NCI-H510A (cell line): ENCODE measurements at regions not wholly inside any gene's neighbourhood (a gene's known extent, or its start where the extent isn't known, plus 50 kb on each side); places are given as distances from the start of the nearest gene placed in this dataset.
"Not testable (repeated sequence)": the region's sequence is repeated elsewhere in the genome, so short reads cannot be mapped to it uniquely, and the experiment has no call there.

Experiments used
- DNase-seq: peaks from one replicate; lab custom pipeline; 2025; lab: John Stamatoyannopoulos, UW

DNA sequence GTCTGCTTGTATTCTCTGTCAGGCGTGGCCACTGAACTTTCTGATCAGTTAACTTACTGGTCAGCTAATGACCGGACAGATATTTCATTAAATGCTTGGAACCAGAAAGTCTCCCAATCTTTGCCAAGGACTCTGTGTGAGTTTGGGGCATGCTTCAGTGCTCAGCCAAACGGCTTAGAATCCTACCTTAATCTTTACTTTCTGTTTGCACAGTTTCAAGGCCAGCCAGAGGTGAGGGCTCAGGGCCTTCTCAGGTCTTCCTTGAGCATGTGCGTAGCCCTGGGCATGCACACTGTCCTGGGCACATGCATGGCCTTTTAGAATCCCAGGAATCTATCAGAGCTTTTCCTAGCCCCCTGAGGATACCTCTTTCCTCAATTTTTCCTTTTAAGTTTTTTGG is 230.1 kb downstream of the RAB11FIP4 start:
- no peak for DNase-seq

DNA sequence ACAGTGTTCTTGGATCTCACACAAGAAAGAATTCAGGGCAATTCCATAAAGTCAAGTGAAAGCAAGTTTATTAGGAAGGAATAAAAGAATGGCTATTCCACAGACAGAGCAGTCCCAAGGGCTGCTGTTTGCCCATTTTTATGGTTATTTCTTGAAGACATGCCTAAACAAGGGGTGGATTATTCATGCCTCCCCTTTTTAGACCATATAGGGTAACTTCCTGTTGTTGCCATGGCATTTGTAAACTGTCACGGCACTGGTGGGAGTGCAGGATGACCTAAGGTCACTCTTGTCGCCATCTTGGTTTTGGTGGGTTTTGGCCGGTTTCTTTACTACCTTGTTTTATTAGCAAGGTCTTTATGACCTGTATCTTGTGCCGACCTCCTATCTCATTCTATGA is 219.6 kb downstream of the RAB11FIP4 start:
- not testable (repeated sequence) for DNase-seq

DNA sequence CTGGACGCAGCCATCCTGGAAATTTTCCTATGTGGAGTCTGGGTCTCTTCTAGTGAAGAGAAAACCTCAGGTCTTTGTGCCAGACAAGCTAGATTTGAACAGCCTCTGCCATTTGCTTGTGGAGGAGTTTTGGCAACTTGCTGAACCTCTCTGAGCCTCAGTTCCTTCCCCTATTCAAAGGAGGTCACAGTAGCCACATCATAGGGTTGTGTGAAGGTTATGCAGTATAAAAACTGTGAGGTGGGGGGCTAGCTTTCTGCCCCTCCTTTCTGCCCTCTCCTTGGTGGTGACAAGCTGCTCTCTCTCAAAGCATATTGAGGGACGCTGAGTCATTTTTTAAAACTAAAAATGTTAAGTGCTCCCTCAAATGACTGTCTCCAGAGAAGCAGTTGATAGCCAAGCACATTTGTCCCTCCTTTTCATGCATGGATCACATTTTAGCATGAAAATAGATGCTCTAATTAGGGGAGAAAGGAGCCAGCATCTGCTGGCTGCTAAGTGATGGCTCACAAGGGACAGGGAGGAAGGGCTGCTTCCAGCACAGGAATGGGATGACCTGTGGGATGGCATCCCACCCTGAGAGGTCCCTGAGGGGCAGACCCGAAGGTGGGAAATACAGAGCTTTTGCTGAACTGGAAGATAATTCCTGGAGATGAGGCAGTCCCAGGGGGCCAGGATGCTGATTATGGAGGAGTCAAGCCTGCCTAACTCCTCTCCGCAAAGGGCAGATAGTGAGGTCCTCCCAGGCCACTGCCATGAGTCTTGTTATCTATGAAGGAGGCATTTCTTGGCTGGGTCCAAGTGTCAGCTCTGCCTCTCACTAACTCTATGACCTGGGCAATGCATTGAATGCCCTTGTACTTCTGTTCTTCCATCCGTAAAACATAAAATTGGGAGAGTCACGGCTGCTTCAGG is 218.8 kb downstream of the RAB11FIP4 start:
- no peak for DNase-seq

DNA sequence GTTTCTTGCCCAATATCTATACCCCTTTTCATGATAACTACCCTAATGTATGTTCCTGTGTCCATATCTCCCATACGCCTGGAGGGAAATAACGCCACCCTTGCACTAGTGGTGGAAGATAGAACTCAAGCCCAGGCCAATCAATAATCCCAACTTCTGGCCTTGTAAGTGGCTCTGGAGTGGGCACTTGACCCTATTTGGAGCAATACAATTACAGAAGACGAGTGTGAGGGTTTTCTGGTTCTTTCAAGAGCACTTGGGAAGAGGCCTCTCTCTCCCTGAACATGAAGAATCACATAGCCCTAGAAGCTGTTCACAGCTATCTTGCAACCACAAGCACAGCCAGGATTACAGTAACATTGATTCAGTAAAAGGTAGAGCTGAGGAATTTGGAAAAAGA is 217.9 kb downstream of the RAB11FIP4 start:
- DNase-seq = peak; percentile 58

DNA sequence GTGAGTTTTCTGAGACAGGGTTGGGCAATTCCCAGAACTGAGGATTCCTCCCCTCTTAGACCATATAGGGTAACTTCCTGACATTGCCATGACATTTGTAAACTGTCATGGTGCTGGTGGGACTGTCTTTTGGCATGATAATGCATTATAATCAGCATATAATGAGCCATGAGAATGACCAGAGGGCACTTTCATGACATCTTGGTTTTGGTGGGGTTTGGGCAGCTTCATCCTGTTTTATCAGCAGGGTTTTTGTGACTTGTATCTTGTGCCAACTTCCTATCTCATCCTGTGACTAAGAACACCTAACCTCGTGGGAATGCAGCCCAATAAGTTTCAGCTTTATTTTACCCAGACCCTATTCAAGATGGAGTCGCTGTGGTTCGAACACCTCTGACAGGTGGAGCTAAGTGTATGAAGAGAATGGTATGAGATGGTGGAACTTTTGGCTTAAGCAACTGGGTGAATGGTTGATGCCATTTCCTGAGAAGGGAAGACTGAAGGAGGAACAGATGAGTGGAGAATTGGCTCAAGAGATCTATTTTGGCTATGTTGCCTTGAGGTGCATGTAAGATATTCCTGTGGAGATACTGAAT is 217.3 kb downstream of the RAB11FIP4 start:
- DNase-seq = no peak

DNA sequence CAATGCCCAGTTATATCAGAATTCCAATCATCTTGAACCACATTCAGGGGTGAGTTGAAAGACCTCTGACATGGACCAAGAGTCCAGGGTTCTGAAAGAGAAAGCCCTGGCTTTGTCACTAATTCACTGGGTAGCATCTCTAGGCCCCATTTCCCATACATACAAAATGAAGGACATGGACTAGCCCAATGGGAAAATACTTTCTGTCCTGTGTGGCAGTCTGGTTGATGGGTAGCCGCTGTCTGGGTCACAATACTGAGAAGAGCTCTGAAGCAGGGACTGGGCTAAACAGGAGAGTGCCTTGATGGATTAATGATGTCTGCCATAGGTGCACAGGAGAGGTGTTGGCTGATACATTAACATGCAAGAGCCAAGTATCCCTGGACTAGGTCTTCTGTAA is 214.3 kb downstream of the RAB11FIP4 start:
- DNase-seq = no peak

DNA sequence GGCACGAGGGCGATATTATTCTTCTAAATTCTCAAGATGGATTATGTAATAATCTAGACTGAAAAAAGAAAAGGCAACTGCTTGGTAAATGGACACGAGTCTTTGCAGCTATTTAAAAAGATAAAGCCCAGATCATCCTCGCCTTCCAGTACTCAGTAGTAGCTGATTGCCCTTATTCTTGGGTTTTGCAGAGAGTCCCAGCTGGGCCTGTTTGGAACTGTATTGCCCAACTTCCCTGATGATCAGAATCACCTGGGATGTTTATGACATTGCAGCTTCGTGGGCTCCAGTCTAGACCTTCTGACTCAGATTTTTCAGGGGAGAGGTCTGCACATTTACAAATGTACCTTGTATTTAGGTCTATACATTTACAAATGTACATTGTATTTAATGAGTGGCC is 213.5 kb downstream of the RAB11FIP4 start:
- no peak for DNase-seq

DNA sequence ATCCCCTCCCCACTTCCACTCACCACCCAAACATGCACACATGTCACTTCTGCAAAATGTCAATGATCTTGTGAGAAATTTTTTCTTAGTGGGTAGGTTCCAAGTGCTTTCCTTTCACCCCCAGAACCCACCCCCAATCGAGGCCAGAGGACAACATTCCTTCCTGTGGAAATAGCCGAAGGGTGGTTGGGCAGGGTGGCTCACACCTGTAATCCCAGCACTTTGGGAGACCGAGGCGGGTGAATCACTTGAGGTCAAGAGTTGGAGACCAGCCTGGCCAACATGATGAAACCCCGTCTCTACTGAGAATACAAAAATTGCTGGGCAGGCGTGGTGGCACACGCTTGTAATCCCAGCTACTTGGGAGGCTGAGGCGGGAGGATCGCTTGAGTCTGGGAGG is 208.7 kb downstream of the RAB11FIP4 start:
- not testable (repeated sequence) for DNase-seq

DNA sequence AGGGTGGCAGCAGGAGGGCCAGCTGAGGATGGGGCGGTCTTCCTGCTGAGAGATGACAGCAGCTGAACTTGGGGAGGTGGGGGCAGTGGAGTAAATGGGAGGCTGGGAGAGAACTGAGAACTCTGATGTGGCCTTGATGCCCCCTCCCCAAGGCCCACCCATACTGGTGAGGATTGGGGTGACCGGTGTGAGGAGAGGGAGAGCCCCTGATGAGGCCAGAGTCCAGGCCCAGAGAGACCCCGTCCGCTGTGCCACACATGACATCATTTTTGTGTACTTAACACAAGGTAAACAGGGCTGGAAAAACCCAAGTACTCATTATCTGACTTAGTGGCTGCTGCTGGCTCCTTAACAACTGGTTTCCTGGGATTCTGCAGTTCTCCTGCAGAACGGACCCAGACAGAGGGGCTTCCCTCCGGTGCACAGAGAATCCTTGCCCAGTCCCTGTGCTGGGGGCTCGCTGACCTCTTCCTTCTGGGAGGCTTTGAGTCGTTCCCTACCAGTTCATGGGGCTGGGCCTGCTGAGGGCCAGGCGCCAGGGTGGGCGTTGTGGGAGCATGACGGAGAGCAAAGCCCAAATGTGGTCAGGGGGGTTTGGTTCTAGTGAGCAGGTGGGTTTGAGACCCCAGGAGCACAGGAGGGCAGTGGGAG is 207.6 kb downstream of the RAB11FIP4 start:
- peak; percentile 11 for DNase-seq

DNA sequence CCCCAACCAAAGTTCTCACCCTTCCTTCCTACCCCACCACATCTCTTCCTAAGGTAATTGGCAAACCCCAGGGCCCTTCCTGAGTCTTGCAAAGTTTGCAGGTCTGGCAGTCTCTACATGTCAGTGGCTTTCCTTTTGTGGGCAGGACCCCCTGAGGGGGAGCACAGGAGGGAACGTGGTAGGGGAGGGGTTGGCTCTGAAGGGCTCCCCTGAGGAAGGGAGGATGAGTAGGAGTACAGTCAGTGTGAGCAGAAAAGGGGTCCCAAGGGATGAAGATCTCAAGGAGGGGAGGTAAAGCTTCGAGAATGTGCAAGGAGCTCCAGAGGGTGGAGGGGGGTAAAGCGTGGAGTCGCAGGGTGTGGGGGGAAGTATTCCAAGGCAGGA is 206.9 kb downstream of the RAB11FIP4 start:
- no peak for DNase-seq

DNA sequence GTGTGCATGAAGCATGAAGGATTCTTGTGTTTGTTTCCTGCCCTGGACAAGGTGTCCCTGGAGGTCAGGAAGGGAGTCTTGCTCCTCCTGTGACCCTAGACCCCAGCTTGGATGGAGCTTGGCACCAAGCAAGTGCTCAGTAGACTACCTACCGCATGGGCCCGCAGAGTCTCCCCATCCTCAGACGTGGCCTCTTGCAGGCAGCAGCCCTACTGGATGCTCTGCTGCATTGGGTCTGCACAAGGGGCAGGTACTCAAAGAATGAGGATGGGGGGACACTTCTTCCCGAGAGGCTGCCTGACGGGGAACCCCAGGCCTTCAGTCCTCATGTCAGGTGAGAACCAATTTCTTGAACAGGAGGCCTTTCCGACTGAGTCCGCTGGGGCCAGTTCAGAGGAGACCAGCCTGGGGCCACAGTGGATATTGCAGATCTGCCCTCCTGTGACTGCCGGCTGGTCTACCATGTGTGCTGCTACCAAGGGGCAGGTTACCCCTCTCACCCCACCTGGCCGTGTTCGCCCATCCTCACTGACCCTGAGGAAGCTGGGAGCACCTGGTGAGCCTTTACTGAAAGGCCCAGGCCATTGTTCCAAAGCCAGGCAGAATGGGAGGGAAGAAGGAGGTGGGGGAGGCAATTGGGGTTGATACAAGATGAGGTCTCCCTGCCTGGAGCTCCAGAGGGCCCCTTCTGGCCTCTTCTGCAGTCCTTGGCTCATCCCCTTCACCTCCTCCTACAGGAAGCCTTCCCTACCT is 206.3 kb downstream of the RAB11FIP4 start:
- DNase-seq = no peak

DNA sequence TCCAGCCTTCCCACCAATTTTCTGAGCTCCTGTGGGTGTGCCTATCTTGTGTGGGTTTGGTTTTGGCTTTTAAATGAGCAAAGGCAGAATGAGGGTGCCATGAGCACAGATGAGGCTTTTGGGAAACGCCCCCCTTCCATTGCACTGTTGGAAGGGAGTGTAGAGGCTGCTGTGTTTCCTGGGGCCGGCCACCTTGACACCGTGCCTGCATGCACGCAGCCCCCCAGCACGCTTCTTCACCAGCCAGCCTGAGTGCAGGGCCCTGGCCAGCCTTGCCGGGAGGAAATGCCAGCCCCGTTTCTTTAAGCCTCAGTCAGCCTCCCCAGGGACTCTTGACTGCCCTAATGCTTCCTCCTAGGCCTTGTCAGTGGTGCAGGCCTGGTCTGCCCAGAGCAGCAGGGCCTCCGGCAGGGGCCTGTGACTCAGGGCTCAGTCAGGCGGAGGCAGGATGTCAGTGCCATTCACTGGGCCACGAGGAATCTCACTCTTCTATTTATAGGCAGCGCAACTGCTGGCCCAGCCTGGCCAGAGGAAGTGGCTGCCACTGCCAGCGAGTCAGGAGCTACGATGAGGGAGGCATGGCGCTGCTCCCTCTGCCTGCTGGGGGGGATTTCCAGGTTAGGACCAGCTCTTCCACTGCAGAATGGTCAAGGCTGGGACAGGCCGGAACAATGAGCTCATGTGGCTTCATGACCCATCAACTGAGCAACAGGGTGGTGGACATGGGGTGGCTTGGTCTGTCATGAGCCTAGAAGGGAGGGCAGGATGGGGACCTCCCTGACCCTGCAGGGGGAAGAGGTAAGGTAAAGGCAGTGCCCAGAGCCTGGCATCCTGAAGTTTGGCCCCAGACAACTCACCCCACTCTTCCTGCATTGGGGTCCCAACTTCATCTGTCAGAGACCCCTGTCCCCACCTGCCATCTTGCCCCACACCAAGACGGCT is 205.2 kb downstream of the RAB11FIP4 start:
- no peak for DNase-seq

DNA sequence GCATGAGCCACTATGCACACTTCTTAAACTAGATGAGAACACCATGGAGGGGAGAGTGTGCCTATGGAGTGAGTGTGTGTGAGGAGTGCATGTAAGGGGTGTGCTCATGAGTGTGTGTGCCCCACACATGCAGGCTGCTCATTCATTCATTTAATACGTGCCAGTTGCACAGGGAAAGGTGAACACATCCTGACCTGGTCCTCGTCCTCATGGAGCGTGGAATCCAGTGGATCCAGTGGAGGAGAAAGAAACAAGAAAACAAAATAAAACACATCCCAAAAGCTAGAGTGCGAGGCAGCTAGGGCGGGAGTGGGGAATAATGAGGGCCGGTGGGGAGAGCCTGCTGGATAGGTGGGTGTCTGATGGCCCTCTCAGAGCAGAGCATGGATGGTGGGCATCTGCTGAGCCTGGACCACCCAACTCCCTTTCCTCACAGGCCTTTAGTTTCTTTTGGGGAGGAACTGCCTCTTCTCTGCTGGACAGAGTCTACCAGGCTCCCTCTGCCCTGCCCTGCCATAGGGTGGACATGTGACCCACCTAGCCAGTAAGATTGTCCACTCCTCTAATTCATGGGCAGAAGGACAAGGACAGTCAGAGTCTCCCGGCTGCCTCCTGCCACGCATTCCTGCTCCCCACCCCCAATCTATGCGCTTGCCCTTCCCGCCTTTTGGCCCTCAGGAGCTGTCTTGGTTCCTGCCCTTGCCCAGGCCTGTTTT is 204.3 kb downstream of the RAB11FIP4 start:
- no peak for DNase-seq

DNA sequence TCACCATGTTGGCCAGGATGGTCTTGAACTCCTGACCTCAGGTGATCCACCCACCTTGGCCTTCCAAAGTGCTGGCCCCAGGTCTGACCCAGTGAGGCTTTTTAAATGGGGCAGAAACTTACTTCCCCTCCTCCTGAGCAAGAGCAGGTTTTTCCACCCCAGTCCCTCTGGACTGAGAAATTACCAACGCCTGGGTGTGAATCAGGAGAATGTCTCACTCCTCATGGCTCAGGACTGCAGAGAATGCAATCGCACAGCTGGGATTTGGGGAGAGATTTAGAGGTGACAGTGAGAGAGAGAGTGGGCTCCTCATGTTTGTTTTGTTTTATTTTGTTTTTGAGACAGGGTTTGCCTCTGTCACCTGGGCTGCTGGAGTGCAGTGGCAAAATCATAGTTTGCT is 203.6 kb downstream of the RAB11FIP4 start:
- no peak for DNase-seq

DNA sequence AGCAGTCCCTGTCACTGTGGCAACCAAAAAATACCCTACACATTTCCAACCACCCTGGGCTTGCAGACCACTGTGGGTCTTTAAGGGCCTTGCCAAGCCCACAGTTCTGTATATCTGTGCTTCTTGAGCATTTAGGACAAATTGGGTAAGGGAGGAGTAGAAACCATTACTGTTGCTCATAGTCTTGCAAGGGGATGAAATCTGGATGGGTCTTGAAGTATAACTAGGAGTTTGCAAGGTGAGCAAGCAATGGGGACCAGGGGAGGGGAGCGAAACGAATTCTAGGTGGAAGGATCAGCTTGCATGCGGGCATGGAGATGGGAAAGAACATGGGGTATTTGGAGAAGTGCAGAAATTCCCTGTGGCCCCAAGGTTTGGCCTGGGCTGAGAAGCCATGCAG is 202.9 kb downstream of the RAB11FIP4 start:
- DNase-seq = no peak

DNA sequence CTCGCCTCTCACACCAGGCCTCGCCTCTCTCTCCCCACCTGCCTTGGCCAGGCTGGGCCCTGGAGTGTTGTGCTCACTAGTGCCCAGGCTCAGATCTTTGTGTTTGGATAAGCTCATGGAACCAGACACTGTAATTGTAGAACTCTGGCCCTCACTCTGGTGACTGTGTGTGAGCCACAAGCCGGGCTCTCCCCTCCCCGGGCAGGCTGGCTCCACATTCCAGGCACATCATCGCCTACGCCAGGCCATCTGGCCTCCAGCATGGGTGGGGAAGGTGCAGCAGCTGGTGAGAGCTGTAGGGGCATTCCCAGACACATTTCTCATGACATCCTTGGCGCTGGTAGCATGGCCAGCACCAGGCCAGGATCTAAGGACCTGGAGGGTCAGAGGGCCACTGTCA is 202.3 kb downstream of the RAB11FIP4 start:
- no peak for DNase-seq

DNA sequence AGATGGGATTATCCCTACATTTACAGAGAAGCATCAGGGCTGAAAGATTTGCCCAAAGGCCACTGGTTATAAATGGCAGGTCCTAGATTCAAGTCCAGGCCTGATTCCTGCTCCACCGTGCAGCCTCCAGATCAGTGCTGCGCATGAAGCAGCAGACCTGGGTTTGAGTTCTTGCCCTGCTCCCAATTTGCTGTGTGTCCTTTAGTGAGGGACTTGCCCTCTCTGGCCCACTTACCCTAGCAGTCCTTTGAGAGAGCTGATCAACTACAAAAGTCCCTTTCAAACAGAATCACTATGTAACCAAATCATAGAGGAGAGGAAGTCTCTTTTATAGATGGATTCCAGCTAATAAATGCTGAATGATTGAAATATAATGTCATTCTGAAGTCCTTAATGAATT is 200.4 kb downstream of the RAB11FIP4 start:
- no peak for DNase-seq

DNA sequence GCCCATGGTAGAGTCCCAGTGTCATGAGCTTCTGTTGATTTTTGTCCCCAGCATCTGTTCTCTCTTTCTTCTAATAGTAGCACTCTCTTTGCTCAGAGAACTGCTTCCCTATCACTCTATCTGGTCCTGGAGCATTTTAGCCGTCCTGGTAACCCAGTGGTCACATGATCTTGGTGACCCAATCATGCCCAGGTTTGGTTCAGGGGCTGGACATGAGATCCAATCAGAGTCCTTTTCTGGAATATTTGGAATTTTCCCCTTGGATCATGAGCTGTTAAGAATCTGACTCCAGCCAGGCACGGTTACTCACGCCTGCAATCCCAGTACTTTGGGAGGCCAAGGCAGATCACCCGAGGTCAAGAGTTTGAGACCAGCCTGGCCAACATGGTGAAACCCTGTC is 197.0 kb downstream of the RAB11FIP4 start:
- DNase-seq = no peak

DNA sequence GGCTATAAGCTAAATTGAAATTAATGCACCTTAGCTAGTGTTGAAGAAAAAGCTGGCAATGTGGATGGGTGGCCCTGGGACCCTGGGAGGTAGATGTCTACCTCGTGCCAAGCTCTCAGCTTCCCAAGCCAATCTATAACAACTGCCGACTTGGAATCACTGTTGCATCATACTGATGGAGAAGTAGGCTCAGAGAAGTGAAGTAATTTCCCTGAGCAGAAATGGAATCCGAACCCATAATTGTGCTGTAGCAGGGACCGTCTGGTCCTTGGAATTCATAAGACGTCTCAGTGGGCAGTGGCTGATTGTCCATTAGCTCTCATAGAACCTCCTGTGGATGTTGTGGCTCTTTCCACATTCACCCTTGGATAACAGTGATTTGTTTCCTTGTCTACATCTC is 196.6 kb downstream of the RAB11FIP4 start:
- no peak for DNase-seq
